ENCODE measurements at regions not wholly inside any gene's neighbourhood (a gene's known extent, or its start where the extent isn't known, plus 50 kb on each side); places are given as distances from the start of the nearest gene placed in this dataset.

- TF ChIP-seq CTBP2 (IDR thresholded peaks at IDR 0.05; ENCODE audit: borderline replicate concordance, insufficient read depth, insufficient read length, low read length) (no peak), ATF3 (IDR thresholded peaks at IDR 0.05; ENCODE audit: insufficient read depth, low read depth, low read length) (no peak), BCL11A (IDR thresholded peaks at IDR 0.05; ENCODE audit: low read depth in 2 of 2, low read length in 2 of 2) (no peak), JUND (IDR thresholded peaks at IDR 0.05; ENCODE audit: low read length) (peak; percentile 84; the same call in 1 of the 2 replicates), BACH1 (IDR thresholded peaks at IDR 0.05; ENCODE audit: low read length) (peak; percentile 68), SIRT6 (IDR thresholded peaks at IDR 0.05; ENCODE audit: low read length) (no peak), RNF2 (IDR thresholded peaks at IDR 0.05; ENCODE audit: borderline replicate concordance, low read depth, low read length, missing control alignments, poor library complexity, severe bottlenecking) (no peak), TBP (IDR thresholded peaks at IDR 0.05; ENCODE audit: low read depth, low read length) (no peak), NANOG (IDR thresholded peaks at IDR 0.05; ENCODE audit: insufficient read depth, low read depth, low read length, poor library complexity, severe bottlenecking) (no peak), NRF1 (IDR thresholded peaks at IDR 0.05; ENCODE audit: low read depth, low read length) (no peak)
- TF ChIP-seq, protein P1, sequence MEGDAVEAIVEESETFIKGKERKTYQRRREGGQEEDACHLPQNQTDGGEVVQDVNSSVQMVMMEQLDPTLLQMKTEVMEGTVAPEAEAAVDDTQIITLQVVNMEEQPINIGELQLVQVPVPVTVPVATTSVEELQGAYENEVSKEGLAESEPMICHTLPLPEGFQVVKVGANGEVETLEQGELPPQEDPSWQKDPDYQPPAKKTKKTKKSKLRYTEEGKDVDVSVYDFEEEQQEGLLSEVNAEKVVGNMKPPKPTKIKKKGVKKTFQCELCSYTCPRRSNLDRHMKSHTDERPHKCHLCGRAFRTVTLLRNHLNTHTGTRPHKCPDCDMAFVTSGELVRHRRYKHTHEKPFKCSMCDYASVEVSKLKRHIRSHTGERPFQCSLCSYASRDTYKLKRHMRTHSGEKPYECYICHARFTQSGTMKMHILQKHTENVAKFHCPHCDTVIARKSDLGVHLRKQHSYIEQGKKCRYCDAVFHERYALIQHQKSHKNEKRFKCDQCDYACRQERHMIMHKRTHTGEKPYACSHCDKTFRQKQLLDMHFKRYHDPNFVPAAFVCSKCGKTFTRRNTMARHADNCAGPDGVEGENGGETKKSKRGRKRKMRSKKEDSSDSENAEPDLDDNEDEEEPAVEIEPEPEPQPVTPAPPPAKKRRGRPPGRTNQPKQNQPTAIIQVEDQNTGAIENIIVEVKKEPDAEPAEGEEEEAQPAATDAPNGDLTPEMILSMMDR (IDR thresholded peaks at IDR 0.05; ENCODE audit: control extremely low read depth in 1 of 3, insufficient read depth in 1 of 3, low read depth in 1 of 3, low read length in 3 of 3): no peak
These were observed 63.6 kb downstream of the SPINK2 start (continued) for GRCh38 chr4:56757821-56758411.

Data from H1 (cell line).